ENCODE measurements at regions not wholly inside any gene's neighbourhood (a gene's known extent, or its start where the extent isn't known, plus 50 kb on each side); places are given as distances from the start of the nearest gene placed in this dataset.

DNA sequence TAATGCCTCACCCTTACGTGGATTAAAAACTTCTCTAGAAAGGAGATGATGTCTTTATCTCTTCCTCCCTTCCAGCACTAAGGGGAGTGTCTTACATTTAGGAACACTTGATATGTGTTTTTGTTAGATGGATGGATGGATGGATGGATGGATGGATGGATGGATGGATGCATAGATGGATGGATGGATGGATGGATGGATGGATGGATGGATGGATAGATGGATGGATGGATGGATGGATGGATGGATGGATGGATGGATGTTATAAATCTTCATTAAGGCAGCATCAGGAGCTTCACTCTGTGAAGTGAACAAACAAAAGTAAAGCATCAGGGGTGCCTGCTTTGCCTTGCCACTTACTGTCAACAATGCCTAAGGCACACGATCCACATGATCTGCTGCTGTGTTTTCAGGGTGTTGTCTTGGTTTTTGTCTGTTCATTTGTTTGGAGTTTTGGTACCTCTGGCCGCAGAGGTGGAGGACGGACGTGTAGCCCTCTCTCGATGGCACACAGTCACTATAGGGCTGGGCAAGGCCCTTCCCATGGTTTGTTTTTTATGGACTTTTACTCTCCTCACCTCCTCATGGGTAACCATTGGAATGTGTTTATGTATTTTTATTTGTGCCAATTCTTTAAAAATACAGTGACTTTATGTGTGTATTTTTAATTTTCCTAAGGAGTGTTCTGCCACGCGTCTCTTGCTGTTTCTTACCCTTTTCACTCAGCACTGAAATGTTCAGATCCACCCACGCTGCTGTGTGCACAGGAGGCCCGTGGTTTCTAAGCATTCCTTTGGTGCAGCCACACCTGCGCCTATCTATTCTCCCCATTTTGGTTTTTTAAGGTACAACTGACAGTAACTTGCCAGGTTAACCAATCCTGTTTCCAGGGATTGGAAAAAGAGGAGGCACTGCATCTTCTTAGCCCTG, 91.8 kb upstream of the ENPP6 start:
- DNase-seq: no peak

DNA sequence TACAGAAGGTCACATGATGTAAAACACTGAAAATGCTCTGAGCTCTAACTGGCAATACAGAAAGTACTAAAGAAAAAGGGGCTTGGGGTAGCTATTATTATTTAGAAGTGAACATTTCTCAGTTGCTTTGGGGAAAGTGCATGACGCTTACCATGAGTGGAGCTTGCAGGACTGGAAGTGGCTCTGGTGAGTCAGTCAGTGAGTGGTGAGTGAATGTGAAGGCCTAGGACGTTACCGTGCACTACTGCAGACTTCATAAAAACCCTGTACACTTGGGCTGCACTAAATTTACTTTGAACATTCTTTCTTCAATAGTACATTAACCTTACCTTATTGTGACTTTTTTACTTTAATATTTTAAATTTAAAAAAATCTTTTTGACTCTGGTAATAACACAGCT, 89.3 kb upstream of the ENPP6 start:
- no peak for DNase-seq

DNA sequence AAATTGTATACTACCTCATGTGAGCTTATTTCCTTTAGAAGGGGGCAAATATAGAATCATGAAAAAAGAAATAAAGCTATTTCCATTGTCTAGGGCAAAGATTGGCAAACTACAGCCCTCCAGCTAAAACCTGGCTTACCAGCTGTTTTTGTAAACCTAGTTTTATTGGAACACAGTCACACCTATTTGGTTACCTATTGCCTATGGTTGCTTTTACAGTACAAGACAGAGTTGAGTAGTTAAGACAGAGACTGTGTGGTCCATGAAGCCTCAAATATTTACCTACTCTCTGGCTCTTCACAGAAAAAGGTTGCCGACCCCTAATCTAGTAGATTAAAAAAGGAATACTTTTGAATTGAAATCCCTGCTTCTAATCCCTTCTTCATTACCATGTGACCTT, 88.8 kb upstream of the ENPP6 start:
- DNase-seq: no peak

DNA sequence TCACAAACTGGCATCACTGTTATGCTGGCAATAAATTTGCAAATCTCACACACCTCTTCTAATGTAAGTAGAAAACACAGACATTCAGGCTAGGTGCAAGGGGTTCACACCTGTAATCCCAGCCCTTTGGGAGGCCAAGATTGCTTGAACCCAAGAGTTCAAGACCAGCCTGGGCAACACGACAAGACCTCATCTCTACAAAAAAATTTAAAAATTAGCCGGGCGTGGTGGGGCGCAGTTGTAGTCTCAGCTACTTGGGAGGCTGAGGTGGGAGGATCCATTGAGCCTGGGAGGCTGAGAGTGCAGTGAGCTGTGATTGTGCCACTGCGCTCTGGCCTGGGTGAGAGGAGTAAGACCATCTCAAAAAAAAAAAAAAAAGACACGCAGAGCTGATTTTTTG, 83.1 kb upstream of the ENPP6 start:
- DNase-seq: no peak

DNA sequence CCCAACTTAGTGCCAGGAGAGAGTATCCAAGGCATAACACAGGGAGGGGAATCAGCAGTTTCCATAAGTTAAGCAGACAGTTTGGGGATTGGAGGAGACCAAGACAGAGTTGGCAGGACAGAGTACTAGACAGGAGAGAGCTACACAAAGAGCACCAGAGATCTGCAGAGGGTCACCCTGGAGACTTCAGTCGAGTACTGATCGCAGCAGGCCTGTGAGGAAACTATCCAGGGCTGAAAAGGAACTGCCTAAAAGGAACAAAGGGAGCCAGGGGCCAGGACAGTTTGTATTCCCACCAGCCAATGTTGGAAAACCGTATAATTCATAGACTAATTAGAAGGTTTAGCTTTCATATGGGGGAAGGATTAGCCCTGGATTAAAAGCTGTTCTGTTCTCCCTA, 80.6 kb upstream of the ENPP6 start:
- DNase-seq: no peak

DNA sequence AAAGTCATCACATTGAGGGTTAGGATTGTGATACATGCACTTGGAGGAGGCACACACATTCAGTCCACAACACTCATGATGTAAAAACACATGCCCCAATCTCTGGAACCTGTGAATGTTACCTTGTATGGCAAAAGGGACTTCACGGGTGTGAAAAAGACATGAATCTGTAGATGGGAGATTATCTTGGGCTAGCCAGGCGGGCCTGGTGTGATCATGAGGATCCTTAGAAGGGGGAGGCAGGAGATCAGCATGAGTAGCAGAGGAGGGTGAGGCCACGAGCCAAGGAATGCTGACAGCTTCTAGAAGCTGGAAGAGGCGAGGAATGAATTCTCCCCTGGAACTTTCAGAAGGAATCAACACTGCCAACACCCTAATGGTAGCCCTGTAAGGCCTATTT, 77.5 kb upstream of the ENPP6 start:
- no peak for DNase-seq

DNA sequence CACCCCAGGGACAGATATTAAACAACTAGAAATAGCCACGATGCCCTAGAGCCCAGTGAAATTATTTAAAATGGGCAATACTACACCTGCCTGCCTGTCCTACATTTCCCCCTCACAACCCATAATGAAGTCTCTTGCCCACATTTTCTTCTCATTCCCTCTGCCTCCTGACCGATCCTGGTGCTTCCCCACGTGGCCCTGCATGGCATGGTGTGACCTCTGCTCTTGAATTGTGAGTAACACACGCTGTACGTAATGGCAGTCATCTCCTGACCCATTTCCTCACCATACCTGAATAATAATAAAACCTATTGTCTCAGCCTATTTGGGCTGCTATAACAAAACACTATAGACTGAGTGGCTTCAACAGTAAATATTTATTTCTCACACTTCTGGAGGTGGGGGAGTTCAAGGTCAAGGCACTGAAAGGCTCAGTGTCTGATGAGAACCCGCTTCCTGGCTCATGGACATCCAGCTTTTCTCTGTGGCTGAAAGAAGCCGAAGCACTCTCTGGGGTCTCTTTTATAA, 77.0 kb upstream of the ENPP6 start:
- no peak for DNase-seq

DNA sequence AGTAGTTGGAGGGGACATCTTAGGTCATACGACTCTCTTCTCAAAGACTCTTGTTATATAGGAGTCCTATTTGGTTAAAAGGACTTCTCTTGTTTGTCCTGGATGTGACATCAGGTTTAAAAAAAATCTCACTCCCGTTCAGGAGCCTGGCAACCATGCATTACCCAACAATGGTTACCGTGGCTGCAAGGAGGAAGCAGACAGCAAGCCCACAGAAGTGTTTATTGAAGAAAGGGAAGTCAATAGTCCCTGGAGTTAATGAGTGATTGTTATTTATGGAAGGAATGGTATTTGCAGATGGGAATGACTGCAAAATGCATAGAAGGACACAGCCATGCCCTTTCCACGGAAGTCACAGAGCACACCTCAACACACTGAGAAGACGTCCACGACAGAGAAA, 75.9 kb upstream of the ENPP6 start:
- no peak for DNase-seq

DNA sequence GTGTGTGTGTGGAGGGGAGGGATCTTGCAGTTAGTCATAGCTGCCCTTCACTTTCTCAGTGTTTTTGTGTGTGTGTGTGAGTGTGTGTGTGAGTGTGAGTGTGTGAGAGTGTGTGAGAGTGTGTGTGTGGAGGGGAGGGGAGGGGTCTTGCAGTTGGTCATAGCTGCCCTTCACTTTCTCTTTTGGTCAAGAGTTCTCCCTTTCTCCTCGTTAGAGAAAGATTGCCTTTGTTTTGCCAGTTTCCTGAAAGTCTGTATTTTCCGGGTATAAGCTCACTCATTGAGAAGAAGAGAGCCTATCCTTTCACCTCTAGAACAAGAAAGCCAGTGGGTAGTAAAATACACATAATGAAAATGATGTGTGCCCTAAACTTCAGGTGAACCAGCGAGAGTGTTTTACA, 75.2 kb upstream of the ENPP6 start:
- no peak for DNase-seq

DNA sequence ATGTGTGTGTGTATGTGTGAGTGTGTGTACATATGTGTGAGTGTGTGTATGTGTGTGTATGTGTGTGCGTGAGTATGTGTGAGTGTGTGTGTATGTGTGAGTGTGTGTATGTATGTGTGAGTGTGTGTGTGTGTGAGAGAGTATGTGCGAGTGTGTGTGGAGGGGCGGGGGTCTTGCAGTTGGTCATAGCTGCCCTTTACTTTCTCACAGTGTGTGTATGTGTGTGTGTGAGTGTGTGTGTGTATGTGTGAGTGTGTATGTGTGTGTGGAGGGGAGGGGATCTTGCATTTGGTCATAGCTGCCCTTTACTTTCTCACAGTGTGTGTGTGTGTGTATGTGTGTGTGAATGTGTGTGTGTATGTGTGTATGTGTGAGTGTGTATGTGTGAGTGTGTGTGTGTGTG, 74.8 kb upstream of the ENPP6 start:
- DNase-seq: no peak

DNA sequence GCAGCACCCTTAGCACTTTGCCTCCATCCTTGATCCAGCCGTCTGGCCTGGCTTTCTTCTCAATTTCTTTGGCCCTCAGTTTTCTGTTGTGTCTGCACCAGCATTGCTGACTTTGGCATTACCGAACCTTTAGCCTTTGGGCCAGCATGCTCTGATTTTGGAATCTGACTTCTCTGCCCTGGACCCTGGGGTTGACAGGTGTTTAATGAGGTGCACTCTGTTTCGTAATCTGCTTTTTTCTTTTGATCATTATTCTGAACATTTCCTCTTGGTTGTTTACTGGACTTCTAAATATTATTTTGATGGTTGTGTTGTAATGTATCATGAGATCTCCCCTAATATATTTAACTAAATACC, 71.5 kb upstream of the ENPP6 start:
- DNase-seq: no peak

DNA sequence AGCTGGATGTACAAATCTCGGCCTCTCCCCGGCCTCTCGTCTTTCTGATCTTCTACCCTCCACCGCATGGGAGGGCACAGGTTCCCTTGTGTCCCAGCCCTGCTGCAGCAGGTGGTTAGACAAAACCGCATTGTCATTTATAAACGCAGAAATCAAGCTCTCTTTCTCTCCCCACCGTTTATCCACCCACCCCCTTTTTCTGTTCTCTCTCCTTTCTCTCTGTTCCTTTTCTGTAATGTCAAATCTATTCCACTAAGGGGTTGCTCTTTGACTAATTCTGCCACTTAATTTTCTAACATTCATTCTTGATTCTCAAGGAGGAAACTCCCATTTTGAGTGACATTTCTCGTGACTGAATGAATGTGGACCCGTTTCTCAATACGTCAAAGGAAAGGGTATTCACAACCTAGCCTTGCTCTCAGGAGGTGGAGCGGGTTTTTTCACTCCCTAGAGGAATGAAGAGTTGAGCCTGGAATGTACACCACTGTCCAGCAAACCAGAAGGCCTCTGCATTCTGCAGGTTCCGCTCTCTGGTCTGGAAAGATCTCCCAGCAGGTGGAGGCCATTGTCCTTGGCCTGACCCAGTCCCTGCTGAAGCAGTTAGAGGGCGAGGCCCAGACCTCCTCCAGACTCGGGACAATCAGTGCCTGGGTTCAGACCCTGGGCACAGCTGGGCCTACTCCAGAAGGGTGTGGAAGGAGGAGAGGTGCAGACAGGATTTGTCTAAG, 70.9 kb upstream of the ENPP6 start:
- no peak for DNase-seq

DNA sequence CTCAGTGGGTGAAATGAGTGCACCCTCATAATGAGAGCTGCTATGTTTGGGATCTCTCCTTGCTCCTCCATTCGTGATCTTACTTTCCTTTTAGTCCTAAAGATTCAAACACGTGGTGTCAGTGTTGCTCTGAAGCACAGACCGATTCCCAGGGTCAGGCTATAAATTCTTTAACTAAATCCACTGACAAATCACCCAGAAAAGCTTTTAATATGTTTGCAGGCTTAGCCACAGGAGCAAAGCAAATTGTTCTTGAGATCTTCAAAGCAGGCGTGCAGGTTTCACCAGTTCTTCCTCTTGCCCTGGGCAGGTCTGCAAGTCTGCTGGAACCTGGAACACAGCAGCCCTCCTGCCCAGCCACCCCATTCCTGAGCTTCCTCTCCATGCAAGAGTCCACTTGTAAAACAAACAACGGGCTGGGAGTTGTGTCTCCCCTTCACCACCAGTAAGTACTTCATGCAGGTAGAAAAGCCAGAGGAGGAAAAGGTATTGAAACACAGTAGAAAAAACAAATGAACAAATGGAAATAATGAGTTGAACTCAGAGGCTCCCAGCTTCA, 70.1 kb upstream of the ENPP6 start:
- DNase-seq: no peak

DNA sequence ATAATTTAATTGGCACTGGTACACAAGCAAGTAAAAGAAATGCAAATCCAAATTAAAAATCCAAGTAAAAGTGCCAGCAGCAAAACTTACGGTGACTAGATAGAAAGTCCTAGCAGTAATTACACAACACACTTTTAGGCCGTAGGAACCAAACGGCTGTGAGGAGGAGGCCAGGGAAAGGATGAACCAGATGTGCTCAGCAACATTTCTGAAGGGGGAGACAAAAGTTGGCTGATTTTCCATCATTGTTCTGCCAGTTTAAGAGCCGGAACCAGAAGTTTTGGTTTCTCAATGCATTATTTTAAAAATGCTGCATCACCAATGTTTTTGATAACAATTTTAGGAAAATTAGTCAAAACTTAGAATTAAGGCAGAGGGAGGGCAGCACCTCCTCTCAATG, 68.7 kb upstream of the ENPP6 start:
- DNase-seq: no peak

DNA sequence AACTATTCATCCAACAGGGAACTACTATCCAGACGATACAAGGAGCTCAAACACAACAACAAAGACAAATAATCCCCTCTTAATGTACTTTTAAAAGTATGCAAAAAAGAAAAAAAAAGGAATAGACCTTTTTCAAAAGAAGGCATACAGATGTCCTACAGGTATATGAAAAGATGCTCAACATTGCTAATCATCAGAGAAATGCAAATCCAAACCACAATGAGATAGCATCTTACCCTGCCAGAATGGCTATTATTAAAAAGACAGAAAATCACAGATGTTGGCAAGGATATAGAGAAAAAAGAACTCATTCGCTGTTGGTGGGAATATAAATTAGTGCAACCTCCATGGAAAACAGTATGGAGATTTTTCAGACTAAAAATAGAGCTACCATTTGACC, 67.1 kb upstream of the ENPP6 start:
- no peak for DNase-seq

DNA sequence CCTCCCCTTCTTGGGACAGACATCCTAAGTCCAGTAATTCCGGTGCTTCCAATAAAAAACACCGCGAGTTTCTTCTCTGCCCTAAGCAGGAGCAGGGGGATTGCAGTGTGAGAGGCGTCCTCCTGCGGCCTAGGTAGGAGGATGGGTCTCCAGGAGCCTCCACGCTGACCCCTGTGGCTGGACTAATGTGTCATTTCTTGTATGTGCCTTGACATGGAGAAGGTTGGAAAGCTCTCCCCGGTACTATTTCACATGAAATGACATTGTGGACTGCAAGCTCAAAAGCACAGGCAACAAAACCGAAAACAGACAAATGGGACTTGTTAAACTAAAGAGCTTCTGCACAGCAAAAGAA, 66.6 kb upstream of the ENPP6 start:
- DNase-seq: no peak

DNA sequence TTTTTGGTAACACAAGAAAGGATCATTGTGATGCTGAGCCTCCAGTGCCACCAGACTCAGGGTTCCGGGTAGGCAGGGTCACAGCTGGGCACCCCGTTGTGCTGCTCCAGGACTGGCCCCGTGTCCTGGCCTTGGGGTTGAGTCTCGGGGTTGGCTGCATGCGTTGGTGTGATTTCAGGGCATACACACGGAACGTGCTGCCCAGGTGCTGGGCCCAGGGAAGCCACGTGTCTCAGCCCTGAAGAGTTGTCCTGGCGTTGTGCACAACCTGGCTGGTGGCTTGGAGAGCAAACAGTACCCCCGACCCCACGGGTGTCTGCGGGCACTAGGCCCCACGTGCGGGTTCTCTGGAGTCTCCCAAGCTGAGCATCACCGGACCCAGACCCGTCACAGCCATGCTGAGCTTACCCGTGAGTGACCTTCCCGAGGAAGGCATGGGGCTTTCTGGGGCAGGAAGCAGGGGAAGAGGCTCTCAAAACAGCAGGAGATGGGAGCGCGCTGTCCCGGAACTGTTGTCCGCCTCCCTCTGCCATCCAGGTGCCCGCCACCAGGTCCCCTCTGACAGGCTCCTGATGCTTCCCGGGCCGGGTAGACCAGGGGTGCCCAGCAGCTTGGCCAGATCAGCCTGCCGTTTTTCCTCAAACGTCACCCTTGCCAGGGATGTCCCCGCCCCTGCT, 66.1 kb upstream of the ENPP6 start:
- DNase-seq: no peak

DNA sequence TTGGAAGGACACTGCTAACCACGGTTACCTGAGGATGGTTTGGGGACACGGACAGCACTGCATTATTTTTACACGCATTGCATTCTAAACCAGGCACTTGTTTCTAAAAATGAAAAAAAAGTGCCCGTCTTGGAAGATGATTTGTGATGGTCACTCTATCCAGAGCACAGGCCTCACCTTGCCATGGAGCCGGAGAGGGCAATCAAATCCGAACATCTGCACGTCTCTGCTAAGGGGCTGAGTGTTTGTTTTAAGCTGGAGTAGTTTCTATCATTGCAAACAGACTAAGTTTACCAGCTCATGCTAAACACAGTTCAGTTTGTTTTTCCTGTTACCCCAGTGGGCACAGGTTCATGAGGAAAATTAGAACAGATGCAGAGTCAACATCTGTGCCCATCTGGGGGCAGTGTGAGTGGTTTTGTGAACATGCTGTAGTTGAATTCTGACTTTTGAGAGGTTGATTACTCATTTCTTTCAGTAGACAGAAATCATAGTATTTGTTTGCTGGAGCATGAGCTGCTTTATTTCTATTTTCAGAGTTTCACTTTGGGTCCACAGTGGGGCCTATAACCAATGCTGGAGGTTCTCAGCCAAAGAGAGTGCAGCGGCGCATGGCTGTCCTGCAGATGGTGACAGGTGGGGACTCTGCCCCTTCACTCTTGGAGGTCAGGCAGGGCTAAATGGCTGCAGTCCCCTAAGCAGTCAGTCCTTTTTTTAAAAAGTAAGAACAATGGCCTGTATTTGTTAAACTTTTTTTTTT, 65.4 kb upstream of the ENPP6 start:
- DNase-seq: no peak

DNA sequence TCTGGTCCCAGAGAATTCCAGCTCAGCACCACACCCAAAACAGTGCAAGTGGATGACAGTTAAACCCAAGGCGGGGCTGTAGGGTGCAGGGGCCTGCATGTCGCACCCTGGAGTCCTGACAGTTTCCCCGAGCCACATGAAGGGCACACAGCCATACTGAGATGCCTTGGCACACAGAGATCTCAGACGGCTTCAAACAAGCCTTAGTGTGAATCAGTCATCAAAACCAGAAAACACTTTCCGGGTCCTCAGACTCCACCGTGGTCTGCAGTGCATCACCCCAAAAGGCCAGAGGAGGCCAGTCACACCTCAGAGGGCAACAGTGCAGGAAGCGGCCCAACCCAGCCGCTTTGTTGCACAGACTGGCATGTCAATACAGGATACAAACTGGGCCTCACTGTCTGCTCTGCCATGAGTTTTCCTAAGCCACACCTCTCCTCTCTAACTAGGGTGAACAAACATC, 64.6 kb upstream of the ENPP6 start:
- DNase-seq: no peak

DNA sequence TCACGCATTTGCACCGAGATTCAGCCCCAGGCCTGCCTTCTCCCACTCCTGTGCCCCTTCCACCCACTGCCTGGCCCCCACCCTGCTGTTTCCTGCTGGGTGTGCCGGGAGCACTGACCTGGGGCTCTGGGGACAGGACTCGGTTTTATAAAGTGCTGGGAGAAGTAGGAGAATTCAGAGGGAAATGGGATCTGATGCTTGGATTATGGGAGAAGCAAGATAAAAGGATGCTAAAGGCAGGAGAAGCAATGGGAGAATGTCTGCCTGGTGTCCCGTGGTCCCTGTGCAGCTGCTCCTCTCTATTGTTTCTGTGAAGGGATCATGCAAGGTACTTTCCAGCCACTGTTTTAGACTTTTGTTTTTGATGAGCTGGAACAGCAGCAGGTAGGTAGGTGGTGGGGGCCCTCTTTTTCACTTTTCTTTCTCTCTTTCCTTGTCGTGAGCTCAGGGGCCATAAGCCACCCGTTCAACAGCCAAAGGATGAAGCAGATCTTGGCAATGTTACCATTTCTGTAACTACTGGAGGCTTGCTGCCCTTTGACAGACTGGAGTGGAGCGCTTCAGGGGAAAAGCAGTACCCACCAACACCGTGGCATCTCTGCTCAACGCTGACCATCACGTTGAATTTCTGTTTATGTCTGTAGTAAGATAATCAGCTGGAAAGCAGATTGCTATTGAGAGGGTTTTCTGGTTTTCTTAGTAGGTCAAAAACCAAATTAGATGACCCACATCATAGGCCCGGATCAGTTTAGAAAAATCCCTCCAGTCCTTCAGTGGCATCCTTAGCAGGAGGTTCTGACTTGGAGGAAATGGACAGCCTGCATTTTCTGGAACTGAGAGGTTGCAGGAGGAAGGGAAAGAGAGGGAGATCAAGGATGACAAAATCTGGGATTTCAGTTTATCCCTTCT, 63.8 kb upstream of the ENPP6 start:
- DNase-seq: no peak

DNA sequence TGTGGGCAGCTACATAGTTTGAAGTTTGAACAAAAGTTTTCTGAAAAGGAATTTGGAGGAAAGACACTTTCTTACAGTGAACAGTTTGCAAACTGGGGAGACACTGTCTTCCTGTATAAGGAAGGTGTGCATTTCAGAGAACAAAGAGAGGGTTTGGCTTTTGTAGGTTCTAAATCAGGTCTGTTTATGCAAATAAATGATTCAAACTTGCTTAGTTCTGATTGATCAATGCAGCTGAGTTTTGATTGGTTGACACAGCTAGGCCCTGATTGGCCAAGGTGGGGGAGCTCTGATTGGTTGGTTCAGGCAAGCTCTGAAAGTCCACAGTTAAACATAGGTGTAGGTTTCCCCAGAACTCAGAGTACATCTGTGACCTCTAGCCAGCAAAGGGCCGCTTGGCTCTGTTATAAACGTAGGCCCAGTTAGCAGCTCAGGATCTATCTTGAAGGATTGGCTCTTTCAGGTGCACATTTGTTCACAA, 63.0 kb upstream of the ENPP6 start:
- DNase-seq: no peak
